Keratinocyte (primary cell): ENCODE measurements at regions not wholly inside any gene's neighbourhood (a gene's known extent, or its start where the extent isn't known, plus 50 kb on each side); places are given as distances from the start of the nearest gene placed in this dataset.

ENCODE experiments used
- DNase-seq: peaks from one replicate; pipeline ENCODE4 v3.0.0-alpha.2; 2011; ENCODE audit warnings: low read depth, missing footprints, low spot score
- FAIRE-seq: peaks from 2 replicates; lab custom pipeline; 2011; peaks lifted over from hg19 to GRCh38; lab: Jason Lieb, UNC
- H2AFZ ChIP-seq: 2 replicates; pipeline ENCODE4 v1.6.0; 2012; ENCODE audit warnings: low read length, control low read depth, inconsistent platforms; ENCODE audit not compliant: control insufficient read depth
- H3K27ac ChIP-seq: 2 replicates; pipeline ENCODE4 v1.5.1; 2011; ENCODE audit warnings: low read length; ENCODE audit not compliant: control insufficient read depth, insufficient read depth
- H3K27me3 ChIP-seq: 3 replicates; pipeline ENCODE4 v1.6.0; 2011; ENCODE audit warnings: low read length; ENCODE audit not compliant: control insufficient read depth, insufficient read depth; ENCODE audit errors: extremely low read depth
- H3K36me3 ChIP-seq, 2 experiments: 2 replicates in 1 of 2; 3 replicates in 1 of 2; pipeline ENCODE4 v1.5.1; 2011; ENCODE audit warnings: low read length in 2 of 2, mild to moderate bottlenecking in 1 of 2; ENCODE audit not compliant: control insufficient read depth in 2 of 2, insufficient read depth in 2 of 2; ENCODE audit errors: extremely low read depth in 1 of 2
- H3K4me1 ChIP-seq: 3 replicates; pipeline ENCODE4 v1.5.1; 2011; ENCODE audit warnings: low read length; ENCODE audit not compliant: control insufficient read depth, insufficient read depth; ENCODE audit errors: extremely low read depth
- H3K4me2 ChIP-seq: 3 replicates; pipeline ENCODE4 v1.6.0; 2011; ENCODE audit warnings: low read depth, low read length; ENCODE audit not compliant: control insufficient read depth, insufficient read depth; ENCODE audit errors: extremely low read depth
- H3K4me3 ChIP-seq, 3 experiments: fragments of 200-600 bp in 1 of 3; sonication (generic) in 1 of 3; 2 replicates in 2 of 3; 3 replicates in 1 of 3; pipeline ENCODE4 v1.5.1; 2011 to 2016; ENCODE audit warnings: low read length in 3 of 3, mild to moderate bottlenecking in 3 of 3, control low read depth in 2 of 3, inconsistent platforms in 1 of 3, low read depth in 1 of 3, mixed read lengths in 1 of 3, mixed run types in 1 of 3, moderate library complexity in 1 of 3; ENCODE audit not compliant: control insufficient read depth in 2 of 3, insufficient read depth in 2 of 3; ENCODE audit errors: extremely low read depth in 1 of 3
- H3K79me2 ChIP-seq: 2 replicates; pipeline ENCODE4 v1.6.0; 2012; ENCODE audit warnings: low read length; ENCODE audit not compliant: control insufficient read depth, insufficient read depth
- H3K9ac ChIP-seq: 3 replicates; pipeline ENCODE4 v1.6.0; 2011; ENCODE audit warnings: low read length; ENCODE audit not compliant: control insufficient read depth, insufficient read depth; ENCODE audit errors: extremely low read depth
- H3K9me1 ChIP-seq: 3 replicates; pipeline ENCODE4 v1.6.0; 2011; ENCODE audit warnings: low read length; ENCODE audit not compliant: control insufficient read depth, insufficient read depth; ENCODE audit errors: extremely low read depth
- H3K9me3 ChIP-seq: 2 replicates; pipeline ENCODE4 v1.5.1; 2012; ENCODE audit warnings: low read depth, low read length; ENCODE audit not compliant: control insufficient read depth
- H4K20me1 ChIP-seq: 3 replicates; pipeline ENCODE4 v1.6.0; 2011; ENCODE audit warnings: low read length; ENCODE audit not compliant: control insufficient read depth, insufficient read depth; ENCODE audit errors: extremely low read depth
- EZH2 ChIP-seq: IDR thresholded peaks from one replicate; pipeline ENCODE4 v1.6.1; 2012; ENCODE audit warnings: inconsistent platforms, mild to moderate bottlenecking, low read length, moderate library complexity
- dilution Hi-C: fragments of 300-500 bp; cut with MboI; formaldehyde crosslinking; loops from one replicate; pipeline ENCODE4 v1.7.0; 2020; ENCODE audit warnings: low sequenced_read_pairs; ENCODE audit not compliant: extremely low pct_ligation_motif_present
- TF ChIP-seq, protein P1 (sequence below), 3 experiments: IDR thresholded peaks in 1 of 3; conservative IDR thresholded peaks in 1 of 3; optimal IDR thresholded peaks in 1 of 3; 2 replicates in 2 of 3; 3 replicates in 1 of 3; pipeline versions ENCODE3 to v1.5.1; 2011; ENCODE audit warnings: low read length in 3 of 3, mild to moderate bottlenecking in 3 of 3, moderate library complexity in 2 of 3, control low read depth in 1 of 3, inconsistent platforms in 1 of 3; ENCODE audit not compliant: insufficient read depth in 2 of 3; ENCODE audit errors: extremely low read depth in 1 of 3

DNA sequence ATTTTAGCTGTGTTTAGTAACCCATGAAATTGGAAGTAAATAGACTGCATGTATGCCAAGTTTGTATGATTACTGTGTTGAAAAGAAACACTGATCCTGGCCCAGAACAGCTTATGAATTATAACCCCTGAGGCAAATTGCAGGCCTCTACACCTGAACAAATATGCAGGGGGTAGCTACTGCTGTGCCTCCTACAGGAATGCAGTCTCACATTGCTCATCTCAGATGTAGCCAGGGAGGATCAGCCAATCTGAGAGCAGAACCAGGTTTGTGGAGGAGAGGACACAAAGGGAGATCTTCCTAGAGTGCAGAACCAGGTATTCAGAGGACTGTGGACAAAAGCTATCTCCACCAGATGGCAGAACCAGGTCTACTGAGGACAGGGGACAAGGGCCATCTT is 442.2 kb upstream of the DDI1 start:
- Histone ChIP-seq H3K27me3 (no peaks in the 10 kb centered on the region), H2AFZ (peak overlapping the region; percentile 45), H3K27ac (no peak overlapping the region), H3K4me3 (no peak overlapping the region), H3K4me2 (no peak overlapping the region), H3K9me3 (peaks cover 3% of the 10 kb centered on the region), H3K9me1 (no peaks in the 10 kb centered on the region), H3K36me3 (no peaks in the 10 kb centered on the region), H4K20me1 (no peaks in the 10 kb centered on the region), H3K79me2 (no peaks in the 10 kb centered on the region), H3K9ac (no peak overlapping the region), H3K4me1 (peaks cover 6% of the 10 kb centered on the region)
- dilution Hi-C loops: no loop called here
- no peak for TF ChIP-seq EZH2
- TF ChIP-seq, protein P1, sequence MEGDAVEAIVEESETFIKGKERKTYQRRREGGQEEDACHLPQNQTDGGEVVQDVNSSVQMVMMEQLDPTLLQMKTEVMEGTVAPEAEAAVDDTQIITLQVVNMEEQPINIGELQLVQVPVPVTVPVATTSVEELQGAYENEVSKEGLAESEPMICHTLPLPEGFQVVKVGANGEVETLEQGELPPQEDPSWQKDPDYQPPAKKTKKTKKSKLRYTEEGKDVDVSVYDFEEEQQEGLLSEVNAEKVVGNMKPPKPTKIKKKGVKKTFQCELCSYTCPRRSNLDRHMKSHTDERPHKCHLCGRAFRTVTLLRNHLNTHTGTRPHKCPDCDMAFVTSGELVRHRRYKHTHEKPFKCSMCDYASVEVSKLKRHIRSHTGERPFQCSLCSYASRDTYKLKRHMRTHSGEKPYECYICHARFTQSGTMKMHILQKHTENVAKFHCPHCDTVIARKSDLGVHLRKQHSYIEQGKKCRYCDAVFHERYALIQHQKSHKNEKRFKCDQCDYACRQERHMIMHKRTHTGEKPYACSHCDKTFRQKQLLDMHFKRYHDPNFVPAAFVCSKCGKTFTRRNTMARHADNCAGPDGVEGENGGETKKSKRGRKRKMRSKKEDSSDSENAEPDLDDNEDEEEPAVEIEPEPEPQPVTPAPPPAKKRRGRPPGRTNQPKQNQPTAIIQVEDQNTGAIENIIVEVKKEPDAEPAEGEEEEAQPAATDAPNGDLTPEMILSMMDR (optimal IDR thresholded peaks at IDR 0.05 in 1 of 3, IDR thresholded peaks at IDR 0.05 in 1 of 3, conservative IDR thresholded peaks at IDR 0.05 in 1 of 3; ENCODE audit: extremely low read depth in 1 of 3, insufficient read depth in 2 of 3, low read length in 3 of 3): peak in 1 of 3 experiments; percentile 0
- FAIRE-seq (peak; percentile 60), DNase-seq (no peak)

DNA sequence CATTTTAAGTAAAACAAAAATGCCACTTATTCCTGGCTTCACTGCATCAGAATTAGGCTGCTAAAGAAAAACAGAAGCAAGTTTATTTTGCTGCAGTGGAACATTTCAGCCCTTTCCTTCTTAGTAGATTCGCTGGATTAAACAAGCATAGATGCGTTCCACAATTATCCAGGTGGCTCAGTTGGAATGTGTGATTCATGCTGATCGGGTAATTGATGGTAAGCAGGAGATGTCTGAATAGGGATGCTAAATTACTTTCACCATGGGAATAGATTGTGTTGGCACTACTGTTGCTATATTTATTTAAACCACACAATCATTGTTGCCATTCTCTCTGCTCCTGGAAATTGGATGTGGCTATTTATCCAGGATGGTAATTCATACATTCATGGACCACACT is 440.1 kb upstream of the DDI1 start:
- dilution Hi-C loops: no loop called here
- Histone ChIP-seq H3K27me3 (no peaks in the 10 kb centered on the region), H4K20me1 (no peaks in the 10 kb centered on the region), H3K36me3 (no peaks in the 10 kb centered on the region), H3K4me1 (peaks cover 6% of the 10 kb centered on the region), H3K9me3 (peaks cover 3% of the 10 kb centered on the region), H3K27ac (no peak overlapping the region), H2AFZ (no peak overlapping the region), H3K4me3 (no peak overlapping the region), H3K9ac (no peak overlapping the region), H3K79me2 (no peaks in the 10 kb centered on the region), H3K4me2 (no peak overlapping the region), H3K9me1 (no peaks in the 10 kb centered on the region)
- DNase-seq (no peak), FAIRE-seq (no peak)
- TF ChIP-seq, protein P1 (optimal IDR thresholded peaks at IDR 0.05 in 1 of 3, IDR thresholded peaks at IDR 0.05 in 1 of 3, conservative IDR thresholded peaks at IDR 0.05 in 1 of 3; ENCODE audit: extremely low read depth in 1 of 3, insufficient read depth in 2 of 3, low read length in 3 of 3): no peak
- TF ChIP-seq EZH2: no peak
